ENCODE measurements at regions not wholly inside any gene's neighbourhood (a gene's known extent, or its start where the extent isn't known, plus 50 kb on each side); places are given as distances from the start of the nearest gene placed in this dataset.

DNA sequence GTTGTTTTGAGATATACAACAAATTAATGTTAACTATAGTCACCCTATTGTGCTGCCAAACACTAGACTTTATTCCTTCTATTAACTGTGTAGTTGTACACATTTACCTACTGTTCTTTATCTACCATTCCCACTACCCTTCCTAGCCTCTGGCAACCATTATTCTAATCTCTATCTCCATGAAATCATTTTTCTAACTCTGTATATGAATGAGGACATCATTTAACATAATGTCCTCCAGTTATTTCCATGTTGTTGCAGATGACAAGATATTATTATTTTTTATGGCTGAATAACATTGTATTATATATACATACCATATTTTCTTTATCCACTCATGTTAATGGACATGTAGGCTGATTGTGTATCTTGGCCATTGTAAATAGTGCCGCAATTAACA is 366.3 kb downstream of the TBX15 start:
- no peak overlapping the region for H3K27ac ChIP-seq
- no peaks in the 10 kb centered on the region; the same call in 1 of the 2 replicates for H3K4me1 ChIP-seq (ENCODE audit: insufficient read depth)
- H4K20me1 ChIP-seq (ENCODE audit: insufficient read depth), result no peaks in the 10 kb centered on the region
- in situ Hi-C loops (cut with MboI), result no loop called here
- WGBS, 2 experiments (ENCODE audit: low coverage in 1 of 2, low lambda C conversion rate in 2 of 2, missing lambda C conversion rate in 2 of 2), result 85 to 86% methylated on average over 1 of the region's 1 CpG
- H3K36me3 ChIP-seq (ENCODE audit: low read depth), result no peaks in the 10 kb centered on the region
- H2AFZ ChIP-seq, result no peak overlapping the region
- no peak overlapping the region for H3K9ac ChIP-seq
- no peaks in the 10 kb centered on the region for H3F3A ChIP-seq (ENCODE audit: insufficient read depth)
- no peak overlapping the region for H3K4me3 ChIP-seq
- no peaks in the 10 kb centered on the region for H3K9me3 ChIP-seq (ENCODE audit: low read depth)
- no peak overlapping the region for H3K4me2 ChIP-seq (ENCODE audit: unreplicated experiment)
- no peaks in the 10 kb centered on the region for H3K79me2 ChIP-seq (ENCODE audit: insufficient read depth)
- TF ChIP-seq EZH2 (IDR thresholded peaks at IDR 0.05; ENCODE audit: insufficient read depth, poor library complexity, severe bottlenecking) (no peak), EZH2phosphoT487 (IDR thresholded peaks at IDR 0.05; ENCODE audit: insufficient read depth, low read depth) (no peak)
- no peaks in the 10 kb centered on the region for H3K27me3 ChIP-seq (replicated peaks; ENCODE audit: insufficient read depth)
- no peaks in the 10 kb centered on the region for H3K9me2 ChIP-seq (ENCODE audit: insufficient read depth)
- no peak for DNase-seq

DNA sequence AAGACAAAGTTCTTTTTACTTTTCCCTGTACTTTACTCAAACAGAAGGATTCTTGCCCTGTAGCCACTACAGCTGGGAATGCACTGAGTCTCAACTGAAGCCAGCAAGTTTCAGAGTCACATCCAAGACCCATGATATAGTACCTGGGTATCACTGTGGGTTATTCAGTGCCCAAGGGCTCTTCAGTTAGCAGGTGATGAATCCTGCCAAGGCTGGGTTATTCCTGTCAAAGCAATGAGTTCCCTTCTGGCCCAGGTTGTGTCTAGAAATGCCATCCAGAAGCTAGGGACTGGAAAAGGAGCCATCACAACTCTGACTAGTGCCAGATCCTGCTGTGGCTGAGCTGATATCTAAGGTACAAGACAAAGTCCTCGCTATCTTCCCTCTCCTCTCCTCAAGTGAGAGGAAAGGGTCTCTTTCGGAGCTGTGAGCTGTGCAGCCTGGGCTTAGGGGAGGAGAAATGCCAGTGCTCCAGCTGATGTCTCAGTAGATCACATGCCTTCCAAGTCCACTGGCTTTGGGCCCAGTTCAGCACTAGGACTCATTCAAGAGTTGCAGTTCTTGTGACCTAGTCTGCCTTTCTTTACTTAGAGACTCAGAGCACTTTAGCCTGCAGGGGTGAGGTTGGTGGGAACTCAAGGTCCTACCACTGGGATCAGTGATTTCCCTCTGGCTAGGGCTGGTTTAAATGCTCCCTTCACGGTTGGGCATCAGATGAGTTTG is 369.4 kb downstream of the TBX15 start:
- in situ Hi-C loops (cut with MboI), result no loop called here
- Histone ChIP-seq H3K4me2 (ENCODE audit: unreplicated experiment) (no peak overlapping the region), H3K4me1 (ENCODE audit: insufficient read depth) (no peaks in the 10 kb centered on the region), H3K4me3 (no peak overlapping the region), H3K36me3 (ENCODE audit: low read depth) (no peaks in the 10 kb centered on the region), H3K79me2 (ENCODE audit: insufficient read depth) (no peaks in the 10 kb centered on the region), H3F3A (ENCODE audit: insufficient read depth) (no peaks in the 10 kb centered on the region), H3K9ac (no peak overlapping the region), H2AFZ (no peak overlapping the region), H3K27ac (no peak overlapping the region), H4K20me1 (ENCODE audit: insufficient read depth) (no peaks in the 10 kb centered on the region), H3K27me3 (replicated peaks; ENCODE audit: insufficient read depth) (no peaks in the 10 kb centered on the region), H3K9me2 (ENCODE audit: insufficient read depth) (no peaks in the 10 kb centered on the region), H3K9me3 (ENCODE audit: low read depth) (no peaks in the 10 kb centered on the region)
- 30 to 44% methylated on average over 3 of the region's 3 CpGs for WGBS, 2 experiments (ENCODE audit: low coverage in 1 of 2, low lambda C conversion rate in 2 of 2, missing lambda C conversion rate in 2 of 2)
- TF ChIP-seq EZH2 (IDR thresholded peaks at IDR 0.05; ENCODE audit: insufficient read depth, poor library complexity, severe bottlenecking), result no peak
- TF ChIP-seq EZH2phosphoT487 (IDR thresholded peaks at IDR 0.05; ENCODE audit: insufficient read depth, low read depth), result no peak
- peak; percentile 24 for DNase-seq

DNA sequence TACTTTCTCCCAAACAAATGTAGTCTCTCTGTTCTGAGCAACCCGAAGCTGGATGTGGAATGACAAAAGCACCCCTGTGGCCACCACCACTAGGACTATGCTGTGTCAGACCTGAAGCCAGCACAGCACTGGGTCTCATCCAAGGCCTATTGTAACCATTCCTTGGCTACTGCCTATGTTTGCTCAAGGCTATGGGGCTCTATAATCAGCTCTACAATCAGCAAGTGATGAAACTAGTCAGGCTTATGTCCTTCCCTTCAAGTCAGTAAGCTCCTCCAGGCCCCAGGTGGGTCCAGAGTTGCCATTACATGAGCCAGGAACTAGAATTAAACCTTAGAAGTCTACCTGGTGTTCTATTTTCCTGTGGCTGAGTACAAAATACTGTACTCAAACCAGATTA is 370.2 kb downstream of the TBX15 start:
- Histone ChIP-seq H3K27ac (no peak overlapping the region), H3K4me2 (ENCODE audit: unreplicated experiment) (no peak overlapping the region), H3K4me3 (no peak overlapping the region), H3K9me3 (ENCODE audit: low read depth) (no peaks in the 10 kb centered on the region), H3K9ac (no peak overlapping the region), H3K9me2 (ENCODE audit: insufficient read depth) (no peaks in the 10 kb centered on the region), H3K27me3 (replicated peaks; ENCODE audit: insufficient read depth) (no peaks in the 10 kb centered on the region), H2AFZ (no peak overlapping the region), H4K20me1 (ENCODE audit: insufficient read depth) (no peaks in the 10 kb centered on the region), H3K79me2 (ENCODE audit: insufficient read depth) (no peaks in the 10 kb centered on the region), H3K4me1 (ENCODE audit: insufficient read depth) (no peaks in the 10 kb centered on the region), H3F3A (ENCODE audit: insufficient read depth) (no peaks in the 10 kb centered on the region), H3K36me3 (ENCODE audit: low read depth) (no peaks in the 10 kb centered on the region)
- no peak for DNase-seq
- in situ Hi-C loops (cut with MboI), result no loop called here
- 0% methylated on average over 1 of the region's 1 CpG for WGBS, 2 experiments (ENCODE audit: low coverage in 1 of 2, low lambda C conversion rate in 2 of 2, missing lambda C conversion rate in 2 of 2)
- TF ChIP-seq EZH2 (IDR thresholded peaks at IDR 0.05; ENCODE audit: insufficient read depth, poor library complexity, severe bottlenecking) (no peak), EZH2phosphoT487 (IDR thresholded peaks at IDR 0.05; ENCODE audit: insufficient read depth, low read depth) (no peak)

DNA sequence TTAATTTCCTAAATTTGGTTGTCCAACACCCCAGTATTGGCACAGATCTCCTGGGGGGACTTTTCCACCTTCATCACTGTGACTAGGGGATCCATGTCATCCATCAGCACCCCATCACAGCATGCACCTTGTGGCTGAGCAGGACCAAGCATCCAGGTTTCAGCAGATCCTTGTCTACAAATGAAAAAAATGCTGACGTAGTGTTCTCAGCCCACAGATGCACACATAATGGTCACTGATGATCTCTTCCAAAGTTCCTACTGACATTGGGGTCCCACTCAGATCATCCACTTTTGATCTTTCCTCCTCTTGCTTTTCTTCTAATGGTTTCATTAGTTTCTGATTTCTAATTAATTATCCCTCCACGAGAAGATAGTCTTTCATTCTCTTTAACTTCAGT is 373.1 kb downstream of the TBX15 start:
- no peaks in the 10 kb centered on the region for H3K9me2 ChIP-seq (ENCODE audit: insufficient read depth)
- H3K4me2 ChIP-seq (ENCODE audit: unreplicated experiment), result no peak overlapping the region
- 39 to 42% methylated on average over 2 of the region's 2 CpGs for WGBS, 2 experiments (ENCODE audit: low coverage in 1 of 2, low lambda C conversion rate in 2 of 2, missing lambda C conversion rate in 2 of 2)
- no peaks in the 10 kb centered on the region for H3K9me3 ChIP-seq (ENCODE audit: low read depth)
- H3K27me3 ChIP-seq (replicated peaks; ENCODE audit: insufficient read depth), result no peaks in the 10 kb centered on the region
- H3K27ac ChIP-seq, result no peak overlapping the region
- H3K36me3 ChIP-seq (ENCODE audit: low read depth), result no peaks in the 10 kb centered on the region
- no peak overlapping the region for H3K9ac ChIP-seq
- no peak overlapping the region for H3K4me3 ChIP-seq
- no peak overlapping the region for H2AFZ ChIP-seq
- H4K20me1 ChIP-seq (ENCODE audit: insufficient read depth), result no peaks in the 10 kb centered on the region
- in situ Hi-C loops (cut with MboI), result no loop called here
- H3K4me1 ChIP-seq (ENCODE audit: insufficient read depth), result no peaks in the 10 kb centered on the region
- DNase-seq, result no peak
- TF ChIP-seq EZH2 (IDR thresholded peaks at IDR 0.05; ENCODE audit: insufficient read depth, poor library complexity, severe bottlenecking), result no peak
- H3K79me2 ChIP-seq (ENCODE audit: insufficient read depth), result no peaks in the 10 kb centered on the region
- no peaks in the 10 kb centered on the region for H3F3A ChIP-seq (ENCODE audit: insufficient read depth)

Data from GM23248 (cell line).